CD4-positive, CD25-positive, alpha-beta regulatory T cell (primary cell): ENCODE measurements at regions not wholly inside any gene's neighbourhood (a gene's known extent, or its start where the extent isn't known, plus 50 kb on each side); places are given as distances from the start of the nearest gene placed in this dataset.

Experiments used
- ATAC-seq, 2 donors: fragments of 150-1000 bp; cut with Tn5 transposase; one replicate each; pipeline ENCODE4 v1.10.0; 2021; ENCODE audit warnings: low read depth in 2 of 2, moderate number of reproducible peaks in 2 of 2, moderate library complexity in 1 of 2
- DNase-seq, 3 donors: peaks; one replicate each; pipeline versions ENCODE4 v3.0.0 to v3.0.0-alpha.2; 2012 to 2022; ENCODE audit warnings: mixed read lengths in 1 of 3
- H3K27ac ChIP-seq: one replicate; pipeline ENCODE4 v1.7.0; 2013; ENCODE audit warnings: mild to moderate bottlenecking, low read length; ENCODE audit not compliant: insufficient read depth, poor library complexity, severe bottlenecking
- H3K27me3 ChIP-seq: one replicate; pipeline ENCODE4 v1.7.0; 2013; ENCODE audit warnings: low read length; ENCODE audit not compliant: control insufficient read depth, insufficient read depth
- H3K36me3 ChIP-seq: one replicate; pipeline ENCODE4 v1.7.0; 2013; ENCODE audit warnings: mild to moderate bottlenecking, low read length, moderate library complexity; ENCODE audit not compliant: control insufficient read depth, insufficient read depth
- H3K4me1 ChIP-seq: 2 replicates; pipeline ENCODE4 v1.7.0; 2013; ENCODE audit warnings: mild to moderate bottlenecking, low read length; ENCODE audit not compliant: insufficient read depth, control insufficient read depth, poor library complexity, severe bottlenecking
- H3K4me3 ChIP-seq: one replicate; pipeline ENCODE4 v1.7.0; 2013; ENCODE audit warnings: low read depth, mild to moderate bottlenecking, low read length, moderate library complexity
- H3K9me3 ChIP-seq, 2 experiments: 1 replicate in 1 of 2; 2 replicates in 1 of 2; pipeline ENCODE4 v1.7.0; 2013; ENCODE audit warnings: low read length in 2 of 2, mild to moderate bottlenecking in 1 of 2, moderate library complexity in 1 of 2; ENCODE audit not compliant: control insufficient read depth in 2 of 2
- H3K27ac Mint-ChIP-seq, 3 donors: one replicate each; pipeline ENCODE4 v1.8.0; 2020 to 2022; ENCODE audit warnings: mild to moderate bottlenecking in 3 of 3, mixed read lengths in 3 of 3, moderate library complexity in 2 of 3
- H3K27me3 Mint-ChIP-seq: one replicate; pipeline ENCODE4 v1.8.0; 2022; ENCODE audit warnings: mild to moderate bottlenecking, mixed read lengths
- H3K36me3 Mint-ChIP-seq: one replicate; pipeline ENCODE4 v1.8.0; 2020; ENCODE audit warnings: mixed read lengths
- H3K4me1 Mint-ChIP-seq, 4 donors: one replicate each; pipeline ENCODE4 v1.8.0; 2020 to 2022; ENCODE audit warnings: mixed read lengths in 4 of 4, mild to moderate bottlenecking in 1 of 4
- H3K4me3 Mint-ChIP-seq, 4 donors: one replicate each; pipeline ENCODE4 v1.8.0; 2020 to 2022; ENCODE audit warnings: mild to moderate bottlenecking in 4 of 4, mixed read lengths in 4 of 4, moderate library complexity in 3 of 4
- H3K9me3 Mint-ChIP-seq, 7 donors: one replicate each; pipeline ENCODE4 v1.8.0; 2020 to 2022; ENCODE audit warnings: mixed read lengths in 7 of 7, mild to moderate bottlenecking in 3 of 7, moderate library complexity in 2 of 7

- H3K4me3 Mint-ChIP-seq = no peak overlapping the region
- no peak for DNase-seq
Observed at GRCh38 chr4:123046096-123046495, 123.7 kb upstream of the NUDT6 start.

GRCh38 chr4:123050018-123050417 lies 127.6 kb upstream of the NUDT6 start:
- Histone ChIP-seq H3K4me3 (no peak overlapping the region), H3K27ac (no peak overlapping the region), H3K9me3 (peaks cover 14 to 18% of the 10 kb centered on the region in 2 experiments), H3K27me3 (no peaks in the 10 kb centered on the region), H3K4me1 (no peaks in the 10 kb centered on the region), H3K36me3 (no peaks in the 10 kb centered on the region)
- Mint-ChIP-seq H3K9me3 (peaks cover 5 to 54% (median 16%) of the 10 kb centered on the region in 7 donors), H3K27ac (no peak overlapping the region), H3K4me1 (peaks cover 4 to 16% (median 11%) of the 10 kb centered on the region in 4 donors), H3K36me3 (peaks cover 60% of the 10 kb centered on the region), H3K27me3 (no peaks in the 10 kb centered on the region), H3K4me3 (no peak overlapping the region)
- DNase-seq (no peak), ATAC-seq (no peak)

More at GRCh38 chr4:123046096-123046495, 123.7 kb upstream of the NUDT6 start:
- no peak for ATAC-seq
- no peaks in the 10 kb centered on the region for H3K4me1 ChIP-seq
- H3K36me3 Mint-ChIP-seq = peaks cover 53% of the 10 kb centered on the region
- H3K36me3 ChIP-seq = peaks cover 11% of the 10 kb centered on the region
- H3K4me3 ChIP-seq = no peak overlapping the region
- H3K27ac ChIP-seq = no peak overlapping the region
- no peaks in the 10 kb centered on the region for H3K27me3 Mint-ChIP-seq
- peaks cover 10 to 16% (median 12%) of the 10 kb centered on the region in 4 donors for H3K4me1 Mint-ChIP-seq
- H3K27me3 ChIP-seq = no peaks in the 10 kb centered on the region
- H3K9me3 Mint-ChIP-seq = peaks cover 5 to 56% (median 22%) of the 10 kb centered on the region in 7 donors
- peaks cover 18 to 23% of the 10 kb centered on the region in 2 experiments for H3K9me3 ChIP-seq
- no peak overlapping the region for H3K27ac Mint-ChIP-seq

GRCh38 chr4:123052007-123052406 lies 129.6 kb upstream of the NUDT6 start:
- H3K9me3 Mint-ChIP-seq = peaks cover 5 to 48% (median 16%) of the 10 kb centered on the region in 7 donors
- Histone ChIP-seq H3K4me1 (no peaks in the 10 kb centered on the region), H3K9me3 (peaks cover 14 to 18% of the 10 kb centered on the region in 2 experiments), H3K27me3 (no peaks in the 10 kb centered on the region), H3K36me3 (peaks cover 3% of the 10 kb centered on the region), H3K27ac (no peak overlapping the region), H3K4me3 (no peak overlapping the region)
- DNase-seq (no peak), ATAC-seq (no peak)
- H3K27ac Mint-ChIP-seq = no peak overlapping the region
- H3K27me3 Mint-ChIP-seq = no peaks in the 10 kb centered on the region
- H3K4me3 Mint-ChIP-seq = no peak overlapping the region
- H3K36me3 Mint-ChIP-seq = peaks cover 56% of the 10 kb centered on the region
- H3K4me1 Mint-ChIP-seq = peaks cover 0 to 16% (median 9%) of the 10 kb centered on the region in 4 donors

GRCh38 chr4:123055943-123056342 lies 133.5 kb upstream of the NUDT6 start:
- Mint-ChIP-seq H3K36me3 (peaks cover 61% of the 10 kb centered on the region), H3K27ac (no peak overlapping the region), H3K9me3 (peaks cover 3 to 19% (median 10%) of the 10 kb centered on the region in 7 donors), H3K4me3 (no peak overlapping the region), H3K4me1 (peaks cover 0 to 10% (median 1%) of the 10 kb centered on the region in 4 donors), H3K27me3 (no peaks in the 10 kb centered on the region)
- no peak for ATAC-seq
- Histone ChIP-seq H3K27me3 (no peaks in the 10 kb centered on the region), H3K9me3 (peaks cover 11 to 13% of the 10 kb centered on the region in 2 experiments), H3K36me3 (peaks cover 15% of the 10 kb centered on the region), H3K4me3 (no peak overlapping the region), H3K4me1 (no peaks in the 10 kb centered on the region), H3K27ac (no peak overlapping the region)
- DNase-seq = no peak

- Mint-ChIP-seq H3K27me3 (no peaks in the 10 kb centered on the region), H3K36me3 (peaks cover 39% of the 10 kb centered on the region)
Observed at GRCh38 chr4:123060039-123060770, 137.8 kb upstream of the NUDT6 start.

GRCh38 chr4:123064390-123064789 lies 142.0 kb upstream of the NUDT6 start:
- Histone ChIP-seq H3K27ac (no peak overlapping the region), H3K4me3 (no peak overlapping the region), H3K27me3 (no peaks in the 10 kb centered on the region), H3K4me1 (no peaks in the 10 kb centered on the region), H3K9me3 (no peaks in the 10 kb centered on the region), H3K36me3 (peaks cover 5% of the 10 kb centered on the region)
- peaks cover 0 to 5% (median 0%) of the 10 kb centered on the region in 7 donors for H3K9me3 Mint-ChIP-seq
- DNase-seq (no peak), ATAC-seq (no peak)
- no peaks in the 10 kb centered on the region for H3K27me3 Mint-ChIP-seq
- no peak overlapping the region for H3K27ac Mint-ChIP-seq
- H3K4me3 Mint-ChIP-seq = no peak overlapping the region
- peaks cover 0 to 5% (median 0%) of the 10 kb centered on the region in 4 donors for H3K4me1 Mint-ChIP-seq
- peaks cover 19% of the 10 kb centered on the region for H3K36me3 Mint-ChIP-seq

More at GRCh38 chr4:123060039-123060770, 137.8 kb upstream of the NUDT6 start:
- Mint-ChIP-seq H3K4me1 (peaks cover 0 to 5% (median 0%) of the 10 kb centered on the region in 4 donors), H3K27ac (no peak overlapping the region), H3K4me3 (peak overlapping the region in 1 of 4 donors; percentile 17), H3K9me3 (peaks cover 0 to 6% (median 5%) of the 10 kb centered on the region in 7 donors)
- Histone ChIP-seq H3K27ac (no peak overlapping the region), H3K9me3 (no peaks in the 10 kb centered on the region), H3K4me3 (no peak overlapping the region), H3K27me3 (no peaks in the 10 kb centered on the region), H3K4me1 (no peaks in the 10 kb centered on the region), H3K36me3 (peaks cover 16% of the 10 kb centered on the region)
- no peak for DNase-seq
- ATAC-seq = no peak

- no peak for DNase-seq
Observed at GRCh38 chr4:123068081-123068480, 145.7 kb upstream of the NUDT6 start.

GRCh38 chr4:123072060-123072459 lies 149.7 kb upstream of the NUDT6 start:
- H3K4me1 Mint-ChIP-seq = no peaks in the 10 kb centered on the region
- ATAC-seq (no peak), DNase-seq (no peak)
- peaks cover 0 to 1% (median 0%) of the 10 kb centered on the region in 7 donors for H3K9me3 Mint-ChIP-seq
- Histone ChIP-seq H3K36me3 (no peaks in the 10 kb centered on the region), H3K27ac (no peak overlapping the region), H3K4me1 (no peaks in the 10 kb centered on the region), H3K4me3 (no peak overlapping the region), H3K27me3 (no peaks in the 10 kb centered on the region), H3K9me3 (no peaks in the 10 kb centered on the region)
- no peaks in the 10 kb centered on the region for H3K27me3 Mint-ChIP-seq
- no peak overlapping the region for H3K4me3 Mint-ChIP-seq
- H3K36me3 Mint-ChIP-seq = no peaks in the 10 kb centered on the region
- no peak overlapping the region for H3K27ac Mint-ChIP-seq

More at GRCh38 chr4:123068081-123068480, 145.7 kb upstream of the NUDT6 start:
- no peaks in the 10 kb centered on the region for H3K27me3 ChIP-seq
- H3K36me3 ChIP-seq = peaks cover 2% of the 10 kb centered on the region
- Mint-ChIP-seq H3K4me3 (no peak overlapping the region), H3K36me3 (no peaks in the 10 kb centered on the region), H3K4me1 (no peaks in the 10 kb centered on the region), H3K27ac (no peak overlapping the region), H3K27me3 (no peaks in the 10 kb centered on the region), H3K9me3 (no peaks in the 10 kb centered on the region)
- H3K27ac ChIP-seq = no peak overlapping the region
- no peak for ATAC-seq
- no peaks in the 10 kb centered on the region for H3K4me1 ChIP-seq
- H3K9me3 ChIP-seq = no peaks in the 10 kb centered on the region
- no peak overlapping the region for H3K4me3 ChIP-seq
